OCI-LY3 (cell line): ENCODE measurements at regions not wholly inside any gene's neighbourhood (a gene's known extent, or its start where the extent isn't known, plus 50 kb on each side); places are given as distances from the start of the nearest gene placed in this dataset.

Experiments used
- H2AFZ ChIP-seq: fragments of 200-600, 300-600 bp; shearing (Covaris generic); 2 replicates; pipeline ENCODE4 v1.6.0; 2014; ENCODE audit warnings: antibody characterized with exemption, low read depth, low read length
- H3K27ac ChIP-seq: fragments of 200-600, 300-600 bp; sonication (generic); 2 replicates; pipeline ENCODE4 v1.5.1; 2014; ENCODE audit warnings: mild to moderate bottlenecking, low read length, moderate library complexity, mixed read lengths
- H3K27me3 ChIP-seq: fragments of 200-600, 300-600 bp; sonication (generic); 2 replicates; pipeline ENCODE4 v1.6.1; 2014; ENCODE audit warnings: low read depth, low read length, mixed read lengths
- H3K36me3 ChIP-seq: fragments of 200-600, 300-600 bp; sonication (generic); replicated peaks from 2 replicates; pipeline ENCODE3; 2014; ENCODE audit warnings: low read depth, low read length, mixed read lengths
- H3K4me1 ChIP-seq: fragments of 300-600, 200-600 bp; sonication (generic); 2 replicates; pipeline ENCODE4 v1.6.1; 2014; ENCODE audit warnings: low read length, mixed read lengths
- H3K4me2 ChIP-seq: fragments of 200-600, 300-600 bp; sonication (generic); 2 replicates; pipeline ENCODE4 v1.6.1; 2014; ENCODE audit warnings: low read length, mixed read lengths
- H3K4me3 ChIP-seq: fragments of 300-600, 200-600 bp; sonication (generic); 2 replicates; pipeline ENCODE4 v1.5.1; 2014; ENCODE audit warnings: antibody characterized with exemption, mild to moderate bottlenecking, low read length, moderate library complexity
- H3K79me2 ChIP-seq: fragments of 300-600, 200-600 bp; shearing (Covaris generic); 2 replicates; pipeline ENCODE4 v1.6.1; 2014; ENCODE audit warnings: mild to moderate bottlenecking, low read length, mixed read lengths
- H3K9ac ChIP-seq: fragments of 300-600, 200-600 bp; shearing (Covaris generic); 2 replicates; pipeline ENCODE4 v1.6.0; 2014; ENCODE audit warnings: mild to moderate bottlenecking, low read length, moderate library complexity
- H3K9me3 ChIP-seq: fragments of 200-600, 300-600 bp; shearing (Covaris generic); 2 replicates; pipeline ENCODE4 v1.6.1; 2014; ENCODE audit warnings: low read length, mixed read lengths; ENCODE audit not compliant: insufficient read depth
- H4K20me1 ChIP-seq: fragments of 200-600, 300-600 bp; sonication (generic); 2 replicates; pipeline ENCODE4 v1.6.1; 2016; ENCODE audit warnings: low read length, mixed read lengths; ENCODE audit not compliant: insufficient read depth
- EZH2phosphoT487 ChIP-seq: fragments of 200-600 bp; shearing (Covaris generic); IDR thresholded peaks from 2 replicates; pipeline ENCODE4 v1.6.1; 2018; ENCODE audit warnings: antibody characterized with exemption, mixed run types, low read depth
- TF ChIP-seq, protein P1 (sequence below): fragments of 200-600, 300-600 bp; sonication (generic); IDR thresholded peaks from 2 replicates; pipeline ENCODE4 v1.5.1; 2014; ENCODE audit warnings: antibody characterized with exemption, low read length, low read depth

DNA sequence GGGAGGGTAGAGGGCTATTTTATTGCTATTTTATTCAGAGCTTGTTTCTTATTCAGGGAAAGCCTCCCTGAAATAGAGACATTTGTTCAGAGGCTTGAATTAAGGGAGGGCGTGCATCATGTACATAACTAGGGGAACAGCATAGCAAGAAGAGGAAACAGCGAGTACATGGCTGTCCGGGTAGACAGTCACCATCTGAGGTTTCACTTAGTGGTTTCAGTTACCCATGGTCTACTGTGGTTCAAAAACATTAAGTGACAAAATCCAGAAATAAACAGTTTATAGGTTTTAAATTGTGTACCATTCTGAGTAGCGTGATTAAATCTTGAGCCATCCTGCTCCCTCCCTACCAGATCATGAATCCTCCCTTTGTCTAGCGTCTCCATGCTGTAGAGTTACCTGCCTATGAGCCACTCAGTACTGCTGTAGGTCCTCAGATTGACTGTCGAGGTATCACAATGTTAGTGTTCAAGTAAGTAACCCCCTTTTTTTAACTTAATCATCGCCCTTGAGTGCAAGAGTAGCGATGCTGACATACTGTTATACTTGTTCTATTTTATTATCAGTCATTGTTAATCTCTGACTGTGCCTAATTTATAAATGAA lies 791.5 kb downstream of the TFAP2A start:
- no peaks in the 10 kb centered on the region for H3K27me3 ChIP-seq
- H3K4me1 ChIP-seq = no peaks in the 10 kb centered on the region
- H4K20me1 ChIP-seq = no peaks in the 10 kb centered on the region
- H3K79me2 ChIP-seq = no peaks in the 10 kb centered on the region
- no peaks in the 10 kb centered on the region for H3K9me3 ChIP-seq
- H3K27ac ChIP-seq = no peak overlapping the region
- no peak overlapping the region for H3K4me3 ChIP-seq
- TF ChIP-seq, protein P1, sequence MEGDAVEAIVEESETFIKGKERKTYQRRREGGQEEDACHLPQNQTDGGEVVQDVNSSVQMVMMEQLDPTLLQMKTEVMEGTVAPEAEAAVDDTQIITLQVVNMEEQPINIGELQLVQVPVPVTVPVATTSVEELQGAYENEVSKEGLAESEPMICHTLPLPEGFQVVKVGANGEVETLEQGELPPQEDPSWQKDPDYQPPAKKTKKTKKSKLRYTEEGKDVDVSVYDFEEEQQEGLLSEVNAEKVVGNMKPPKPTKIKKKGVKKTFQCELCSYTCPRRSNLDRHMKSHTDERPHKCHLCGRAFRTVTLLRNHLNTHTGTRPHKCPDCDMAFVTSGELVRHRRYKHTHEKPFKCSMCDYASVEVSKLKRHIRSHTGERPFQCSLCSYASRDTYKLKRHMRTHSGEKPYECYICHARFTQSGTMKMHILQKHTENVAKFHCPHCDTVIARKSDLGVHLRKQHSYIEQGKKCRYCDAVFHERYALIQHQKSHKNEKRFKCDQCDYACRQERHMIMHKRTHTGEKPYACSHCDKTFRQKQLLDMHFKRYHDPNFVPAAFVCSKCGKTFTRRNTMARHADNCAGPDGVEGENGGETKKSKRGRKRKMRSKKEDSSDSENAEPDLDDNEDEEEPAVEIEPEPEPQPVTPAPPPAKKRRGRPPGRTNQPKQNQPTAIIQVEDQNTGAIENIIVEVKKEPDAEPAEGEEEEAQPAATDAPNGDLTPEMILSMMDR = no peak
- TF ChIP-seq EZH2phosphoT487 = no peak
- no peak overlapping the region for H2AFZ ChIP-seq
- H3K4me2 ChIP-seq = no peak overlapping the region
- no peak overlapping the region for H3K9ac ChIP-seq
- no peaks in the 10 kb centered on the region for H3K36me3 ChIP-seq

GRCh38 chr6:9621276-9621675 lies 793.6 kb downstream of the TFAP2A start:
- TF ChIP-seq, protein P1 = no peak
- TF ChIP-seq EZH2phosphoT487 = no peak
- no peaks in the 10 kb centered on the region for H4K20me1 ChIP-seq
- no peaks in the 10 kb centered on the region for H3K9me3 ChIP-seq
- no peak overlapping the region for H3K4me2 ChIP-seq
- H3K4me1 ChIP-seq = no peaks in the 10 kb centered on the region
- H3K36me3 ChIP-seq = no peaks in the 10 kb centered on the region
- H3K4me3 ChIP-seq = no peak overlapping the region
- H3K27ac ChIP-seq = no peak overlapping the region
- no peak overlapping the region for H3K9ac ChIP-seq
- no peaks in the 10 kb centered on the region for H3K79me2 ChIP-seq
- no peak overlapping the region for H2AFZ ChIP-seq
- no peaks in the 10 kb centered on the region for H3K27me3 ChIP-seq

DNA sequence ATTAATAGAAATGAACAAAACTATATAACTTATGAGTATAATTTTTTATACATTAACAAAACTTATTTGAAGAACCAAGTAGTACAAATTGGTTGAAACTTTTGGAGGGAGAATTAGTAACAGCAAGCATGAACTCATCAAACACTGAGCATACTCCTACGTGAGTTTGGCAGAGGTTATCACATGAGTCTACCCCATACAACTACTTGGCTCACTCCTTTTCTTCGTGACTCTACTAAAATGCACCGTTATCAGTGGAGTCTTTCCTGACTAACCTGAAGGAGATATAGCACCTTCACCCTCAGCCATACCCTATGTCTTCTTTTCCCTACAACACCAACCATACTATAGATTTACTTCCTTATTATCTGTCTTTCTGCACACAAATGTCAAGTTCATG lies 794.2 kb downstream of the TFAP2A start:
- H3K27ac ChIP-seq = no peak overlapping the region

DNA sequence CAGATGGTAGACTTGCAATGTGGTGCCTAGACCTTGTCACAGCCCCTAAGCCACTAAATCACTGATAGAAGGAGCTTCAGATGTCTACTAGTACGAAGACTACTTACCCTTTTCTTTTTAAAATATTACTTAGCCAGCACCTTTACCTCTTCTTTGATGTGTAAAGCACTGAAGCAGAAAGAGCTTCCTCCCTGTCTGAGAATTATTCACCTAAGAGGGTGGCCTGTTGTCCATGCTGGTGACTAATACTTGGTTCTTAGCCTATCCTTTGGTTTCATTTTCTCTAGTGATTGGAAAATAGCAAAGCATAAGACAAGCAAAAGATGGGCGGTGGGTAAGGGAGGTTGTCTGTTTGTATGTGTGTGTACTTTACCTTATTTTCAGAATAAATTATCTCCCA lies 794.6 kb downstream of the TFAP2A start:
- H3K27ac ChIP-seq = no peak overlapping the region
- no peaks in the 10 kb centered on the region for H3K27me3 ChIP-seq
- TF ChIP-seq, protein P1 = no peak
- TF ChIP-seq EZH2phosphoT487 = no peak
- H2AFZ ChIP-seq = no peak overlapping the region
- H3K79me2 ChIP-seq = no peaks in the 10 kb centered on the region
- H3K4me2 ChIP-seq = no peak overlapping the region
- H3K9ac ChIP-seq = no peak overlapping the region
- H3K4me1 ChIP-seq = no peaks in the 10 kb centered on the region
- no peaks in the 10 kb centered on the region for H3K36me3 ChIP-seq
- no peaks in the 10 kb centered on the region for H4K20me1 ChIP-seq
- no peaks in the 10 kb centered on the region for H3K9me3 ChIP-seq
- H3K4me3 ChIP-seq = no peak overlapping the region

More for the DNA sequence above, 794.2 kb downstream of the TFAP2A start:
- H4K20me1 ChIP-seq = no peaks in the 10 kb centered on the region
- no peaks in the 10 kb centered on the region for H3K36me3 ChIP-seq
- no peaks in the 10 kb centered on the region for H3K79me2 ChIP-seq
- no peak overlapping the region for H3K9ac ChIP-seq
- H3K9me3 ChIP-seq = no peaks in the 10 kb centered on the region
- H3K27me3 ChIP-seq = no peaks in the 10 kb centered on the region
- H3K4me2 ChIP-seq = no peak overlapping the region
- H2AFZ ChIP-seq = no peak overlapping the region
- no peak overlapping the region for H3K4me3 ChIP-seq
- no peaks in the 10 kb centered on the region for H3K4me1 ChIP-seq
- TF ChIP-seq, protein P1 = no peak
- TF ChIP-seq EZH2phosphoT487 = no peak
